ENCODE measurements at regions not wholly inside any gene's neighbourhood (a gene's known extent, or its start where the extent isn't known, plus 50 kb on each side); places are given as distances from the start of the nearest gene placed in this dataset.

DNA sequence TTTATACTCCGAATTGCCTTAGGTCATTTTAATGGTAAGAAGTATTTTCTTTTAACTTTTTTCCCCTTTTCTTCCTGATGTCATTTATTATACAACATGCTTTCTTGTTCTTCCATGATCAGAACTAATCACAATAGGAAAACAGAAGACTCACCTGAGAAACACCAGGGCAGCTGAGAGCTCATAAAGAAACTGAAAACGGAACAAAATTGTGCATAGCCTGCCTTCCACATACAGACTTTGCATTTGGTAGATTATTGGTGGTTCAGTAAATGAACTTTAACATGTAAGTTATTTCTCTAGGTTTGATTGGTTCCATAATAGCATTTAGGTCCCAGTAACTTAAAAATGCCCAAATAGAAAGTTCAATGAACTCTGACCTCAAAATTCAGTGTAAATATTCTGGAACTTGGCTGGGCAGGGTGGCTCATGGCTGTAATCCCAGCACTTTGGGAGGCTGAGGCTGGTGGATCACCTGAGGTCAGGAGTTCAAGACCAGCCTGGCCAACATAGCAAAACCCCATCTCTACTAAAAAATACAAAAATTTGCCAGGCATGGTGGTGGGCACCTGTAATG, 161.1 kb upstream of the DTNBP1 start:
- TF ChIP-seq, protein P1, sequence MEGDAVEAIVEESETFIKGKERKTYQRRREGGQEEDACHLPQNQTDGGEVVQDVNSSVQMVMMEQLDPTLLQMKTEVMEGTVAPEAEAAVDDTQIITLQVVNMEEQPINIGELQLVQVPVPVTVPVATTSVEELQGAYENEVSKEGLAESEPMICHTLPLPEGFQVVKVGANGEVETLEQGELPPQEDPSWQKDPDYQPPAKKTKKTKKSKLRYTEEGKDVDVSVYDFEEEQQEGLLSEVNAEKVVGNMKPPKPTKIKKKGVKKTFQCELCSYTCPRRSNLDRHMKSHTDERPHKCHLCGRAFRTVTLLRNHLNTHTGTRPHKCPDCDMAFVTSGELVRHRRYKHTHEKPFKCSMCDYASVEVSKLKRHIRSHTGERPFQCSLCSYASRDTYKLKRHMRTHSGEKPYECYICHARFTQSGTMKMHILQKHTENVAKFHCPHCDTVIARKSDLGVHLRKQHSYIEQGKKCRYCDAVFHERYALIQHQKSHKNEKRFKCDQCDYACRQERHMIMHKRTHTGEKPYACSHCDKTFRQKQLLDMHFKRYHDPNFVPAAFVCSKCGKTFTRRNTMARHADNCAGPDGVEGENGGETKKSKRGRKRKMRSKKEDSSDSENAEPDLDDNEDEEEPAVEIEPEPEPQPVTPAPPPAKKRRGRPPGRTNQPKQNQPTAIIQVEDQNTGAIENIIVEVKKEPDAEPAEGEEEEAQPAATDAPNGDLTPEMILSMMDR (IDR thresholded peaks at IDR 0.05; ENCODE audit: unreplicated experiment): no peak
- Mint-ChIP-seq H3K4me1 (ENCODE audit: low read depth, unreplicated experiment) (no peaks in the 10 kb centered on the region), H3K36me3 (ENCODE audit: insufficient read depth, unreplicated experiment) (no peaks in the 10 kb centered on the region), H3K27me3 (ENCODE audit: unreplicated experiment) (peaks cover 46% of the 10 kb centered on the region), H3K4me3 (ENCODE audit: low read depth, unreplicated experiment) (no peak overlapping the region), H3K9me3 (ENCODE audit: low read depth, unreplicated experiment) (no peaks in the 10 kb centered on the region), H3K27ac (ENCODE audit: unreplicated experiment) (no peak overlapping the region)
- CTCF ChIA-PET: no interaction called here
- no peak for DNase-seq
- intact Hi-C loops (cut with micrococcal nuclease; ENCODE audit: unreplicated experiment): no loop called here
- BruUV-seq (replicated peaks): no TSS peak

DNA sequence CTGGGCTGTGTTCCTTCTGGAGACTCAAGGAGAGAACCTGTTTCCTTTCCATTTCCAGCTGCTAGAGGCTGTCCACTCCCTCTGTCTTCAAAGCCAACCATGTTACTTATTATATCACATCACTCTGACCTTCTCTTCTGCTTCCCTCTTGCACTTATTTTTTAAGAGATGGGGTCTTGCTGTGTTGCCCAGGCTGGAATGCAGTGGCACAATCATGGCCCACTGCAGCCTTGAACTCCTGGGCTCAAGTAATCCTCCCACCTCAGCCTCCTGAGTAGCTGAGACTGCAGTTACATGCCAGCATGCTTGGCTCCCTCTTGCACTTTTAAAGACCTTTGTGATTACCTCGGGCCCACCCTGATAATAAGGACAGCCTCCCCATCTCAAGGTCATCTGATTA, 160.0 kb upstream of the DTNBP1 start:
- no peaks in the 10 kb centered on the region for H3K36me3 Mint-ChIP-seq (ENCODE audit: insufficient read depth, unreplicated experiment)
- no peaks in the 10 kb centered on the region for H3K9me3 Mint-ChIP-seq (ENCODE audit: low read depth, unreplicated experiment)
- DNase-seq: no peak
- no peaks in the 10 kb centered on the region for H3K4me1 Mint-ChIP-seq (ENCODE audit: low read depth, unreplicated experiment)
- intact Hi-C loops (cut with micrococcal nuclease; ENCODE audit: unreplicated experiment): no loop called here
- TF ChIP-seq, protein P1 (IDR thresholded peaks at IDR 0.05; ENCODE audit: unreplicated experiment): no peak
- no TSS peak for BruUV-seq (replicated peaks)
- H3K27ac Mint-ChIP-seq (ENCODE audit: unreplicated experiment): no peak overlapping the region
- CTCF ChIA-PET: no interaction called here
- peaks cover 39% of the 10 kb centered on the region for H3K27me3 Mint-ChIP-seq (ENCODE audit: unreplicated experiment)
- no peak overlapping the region for H3K4me3 Mint-ChIP-seq (ENCODE audit: low read depth, unreplicated experiment)

DNA sequence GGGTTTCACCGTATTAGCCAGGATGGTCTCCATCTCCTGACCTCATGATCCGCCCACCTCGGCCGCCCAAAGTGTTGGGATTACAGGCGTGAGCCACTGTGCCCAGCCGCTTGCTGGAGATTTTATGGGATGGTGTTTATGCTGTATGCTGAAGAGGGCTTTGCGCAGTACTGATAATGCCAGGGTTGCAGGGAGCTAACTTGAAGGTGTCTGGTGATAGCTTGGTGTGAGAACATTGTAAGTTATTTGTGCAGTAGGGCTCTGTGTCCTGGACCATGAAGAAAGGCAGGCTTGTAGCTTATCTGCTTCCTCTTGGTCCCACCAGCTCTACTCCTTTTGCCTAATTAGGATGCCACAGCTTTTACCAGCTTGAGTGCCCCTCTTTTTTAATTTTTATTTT, 157.0 kb upstream of the DTNBP1 start:
- CTCF ChIA-PET: no interaction called here
- H3K27me3 Mint-ChIP-seq (ENCODE audit: unreplicated experiment): peaks cover 9% of the 10 kb centered on the region
- TF ChIP-seq, protein P1 (IDR thresholded peaks at IDR 0.05; ENCODE audit: unreplicated experiment): no peak
- DNase-seq: no peak
- no peaks in the 10 kb centered on the region for H3K36me3 Mint-ChIP-seq (ENCODE audit: insufficient read depth, unreplicated experiment)
- no peak overlapping the region for H3K4me3 Mint-ChIP-seq (ENCODE audit: low read depth, unreplicated experiment)
- H3K9me3 Mint-ChIP-seq (ENCODE audit: low read depth, unreplicated experiment): no peaks in the 10 kb centered on the region
- H3K27ac Mint-ChIP-seq (ENCODE audit: unreplicated experiment): no peak overlapping the region
- no peaks in the 10 kb centered on the region for H3K4me1 Mint-ChIP-seq (ENCODE audit: low read depth, unreplicated experiment)
- BruUV-seq (replicated peaks): no TSS peak
- intact Hi-C loops (cut with micrococcal nuclease; ENCODE audit: unreplicated experiment): no loop called here

DNA sequence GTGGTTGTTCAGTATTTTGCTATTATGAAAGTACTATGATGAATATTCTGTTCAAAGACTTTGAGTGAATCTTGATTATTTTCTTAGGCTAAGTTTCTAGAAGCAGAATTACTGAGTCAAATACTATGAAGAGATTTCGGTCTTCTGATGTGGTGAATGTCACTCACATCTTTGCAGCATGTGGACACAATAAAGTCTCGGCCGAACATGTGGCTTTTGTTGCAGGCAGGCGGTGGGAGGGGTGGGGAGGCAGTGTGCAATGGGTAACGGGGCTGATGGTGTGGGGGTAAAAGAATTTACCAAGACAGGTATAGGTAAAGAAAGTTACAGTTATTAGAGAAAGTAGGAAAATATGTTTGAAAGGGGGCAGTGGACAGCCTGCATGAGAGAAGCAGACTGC, 156.4 kb upstream of the DTNBP1 start:
- no TSS peak for BruUV-seq (replicated peaks)
- H3K36me3 Mint-ChIP-seq (ENCODE audit: insufficient read depth, unreplicated experiment): no peaks in the 10 kb centered on the region
- no peak for DNase-seq
- no peaks in the 10 kb centered on the region for H3K9me3 Mint-ChIP-seq (ENCODE audit: low read depth, unreplicated experiment)
- no peaks in the 10 kb centered on the region for H3K4me1 Mint-ChIP-seq (ENCODE audit: low read depth, unreplicated experiment)
- TF ChIP-seq, protein P1 (IDR thresholded peaks at IDR 0.05; ENCODE audit: unreplicated experiment): no peak
- intact Hi-C loops (cut with micrococcal nuclease; ENCODE audit: unreplicated experiment): no loop called here
- CTCF ChIA-PET: no interaction called here
- H3K27ac Mint-ChIP-seq (ENCODE audit: unreplicated experiment): no peak overlapping the region
- no peak overlapping the region for H3K4me3 Mint-ChIP-seq (ENCODE audit: low read depth, unreplicated experiment)
- H3K27me3 Mint-ChIP-seq (ENCODE audit: unreplicated experiment): peaks cover 8% of the 10 kb centered on the region
